Omental fat pad (tissue), 3 donors: ENCODE measurements at regions not wholly inside any gene's neighbourhood (a gene's known extent, or its start where the extent isn't known, plus 50 kb on each side); places are given as distances from the start of the nearest gene placed in this dataset.
"Not testable (repeated sequence)": the region's sequence is repeated elsewhere in the genome, so short reads cannot be mapped to it uniquely, and the experiment has no call there.

Source experiments
- ATAC-seq: fragments of 150-250 bp; one replicate; pipeline ENCODE4 v1.9.1; 2016; ENCODE audit warnings: mild to moderate bottlenecking, moderate library complexity; ENCODE audit not compliant: low FRiP score
- DNase-seq: peaks from one replicate; pipeline ENCODE4 v3.0.0-alpha.2; 2019; ENCODE audit warnings: low spot score
- TF ChIP-seq, protein P1 (sequence below), 3 donors: fragments of 450-650 bp; IDR thresholded peaks; one replicate each; pipeline ENCODE4 v1.5.1; 2016 to 2017; ENCODE audit warnings: antibody characterized with exemption in 3 of 3, mild to moderate bottlenecking in 3 of 3, moderate library complexity in 2 of 3

DNA sequence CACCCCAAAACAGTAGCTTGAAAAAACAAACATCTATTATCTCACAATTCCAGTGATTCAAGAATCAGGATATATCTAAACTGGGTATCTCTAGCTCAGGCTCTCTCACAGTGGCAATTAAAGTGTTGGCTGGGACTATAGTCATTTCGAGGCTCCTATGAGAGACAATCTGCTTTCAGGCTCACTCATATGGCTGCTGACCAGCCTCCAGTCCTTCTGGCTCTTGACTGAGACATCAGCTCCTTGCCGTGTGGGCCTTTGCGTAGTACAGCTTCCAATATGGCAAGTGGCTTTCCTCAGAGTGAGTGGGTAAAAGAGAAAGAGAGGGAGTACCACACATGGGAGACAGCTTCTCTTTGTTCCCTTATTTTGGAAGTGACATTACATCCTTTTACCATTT, 327.2 kb downstream of the CENPW start:
- TF ChIP-seq, protein P1, sequence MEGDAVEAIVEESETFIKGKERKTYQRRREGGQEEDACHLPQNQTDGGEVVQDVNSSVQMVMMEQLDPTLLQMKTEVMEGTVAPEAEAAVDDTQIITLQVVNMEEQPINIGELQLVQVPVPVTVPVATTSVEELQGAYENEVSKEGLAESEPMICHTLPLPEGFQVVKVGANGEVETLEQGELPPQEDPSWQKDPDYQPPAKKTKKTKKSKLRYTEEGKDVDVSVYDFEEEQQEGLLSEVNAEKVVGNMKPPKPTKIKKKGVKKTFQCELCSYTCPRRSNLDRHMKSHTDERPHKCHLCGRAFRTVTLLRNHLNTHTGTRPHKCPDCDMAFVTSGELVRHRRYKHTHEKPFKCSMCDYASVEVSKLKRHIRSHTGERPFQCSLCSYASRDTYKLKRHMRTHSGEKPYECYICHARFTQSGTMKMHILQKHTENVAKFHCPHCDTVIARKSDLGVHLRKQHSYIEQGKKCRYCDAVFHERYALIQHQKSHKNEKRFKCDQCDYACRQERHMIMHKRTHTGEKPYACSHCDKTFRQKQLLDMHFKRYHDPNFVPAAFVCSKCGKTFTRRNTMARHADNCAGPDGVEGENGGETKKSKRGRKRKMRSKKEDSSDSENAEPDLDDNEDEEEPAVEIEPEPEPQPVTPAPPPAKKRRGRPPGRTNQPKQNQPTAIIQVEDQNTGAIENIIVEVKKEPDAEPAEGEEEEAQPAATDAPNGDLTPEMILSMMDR (IDR thresholded peaks at IDR 0.05) = no peak
- no peak for ATAC-seq
- DNase-seq = no peak

DNA sequence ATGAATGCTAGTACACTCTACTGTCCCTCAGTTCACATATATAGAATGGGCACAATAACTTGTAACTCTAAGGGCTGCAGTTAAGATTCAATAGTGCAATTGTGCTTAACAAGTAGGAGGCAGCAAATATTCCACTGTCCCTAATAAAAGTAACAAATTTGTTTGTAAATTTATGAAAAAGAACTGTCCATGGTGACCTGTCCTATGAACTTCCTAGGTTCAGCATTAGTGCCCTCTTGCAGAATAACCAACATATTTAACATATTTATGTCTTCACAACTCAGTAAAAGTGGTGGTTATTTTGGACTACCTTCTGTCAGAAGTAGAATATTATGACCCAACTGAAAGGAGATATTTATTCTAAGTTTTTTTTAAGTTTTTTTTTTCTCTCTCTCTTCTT, 327.8 kb downstream of the CENPW start:
- TF ChIP-seq, protein P1 (IDR thresholded peaks at IDR 0.05) = no peak
- ATAC-seq (no peak), DNase-seq (no peak)

DNA sequence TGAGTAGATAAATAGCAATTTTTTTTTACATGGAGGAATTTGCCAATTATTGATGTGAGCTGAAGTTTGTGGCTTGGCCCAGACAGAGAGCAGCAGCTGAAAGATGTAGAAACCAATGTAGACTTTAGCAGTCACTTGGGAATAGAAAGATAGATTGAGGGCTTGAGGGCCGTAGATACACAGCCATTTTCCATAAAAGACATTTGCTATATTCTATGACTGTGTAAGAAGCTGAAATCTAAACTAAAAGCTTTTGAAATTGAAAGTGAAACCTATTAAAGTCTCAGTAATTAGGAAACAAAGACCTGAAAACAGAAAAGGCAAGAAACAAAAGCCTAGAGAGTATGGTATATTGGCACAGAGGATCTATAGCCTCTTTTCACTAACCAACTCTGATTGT, 332.7 kb downstream of the CENPW start:
- DNase-seq (no peak), ATAC-seq (no peak)
- TF ChIP-seq, protein P1 (IDR thresholded peaks at IDR 0.05) = no peak

DNA sequence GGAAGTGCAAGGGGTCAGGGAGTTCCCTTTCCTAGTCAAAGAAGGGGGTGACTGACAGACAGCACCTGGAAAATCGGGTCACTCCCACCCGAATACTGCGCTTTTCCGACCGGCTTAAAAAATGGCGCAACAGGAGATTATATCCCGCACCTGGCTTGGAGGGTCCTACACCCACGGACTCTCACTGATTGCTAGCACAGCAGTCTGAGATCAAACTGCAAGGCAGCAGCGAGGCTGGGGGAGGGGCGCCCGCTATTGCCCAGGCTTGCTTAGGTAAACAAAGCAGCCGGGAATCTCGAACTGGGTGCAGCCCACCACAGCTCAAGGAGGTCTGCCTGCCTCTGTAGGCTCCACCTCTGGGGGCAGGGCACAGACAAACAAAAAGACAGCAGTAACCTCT, 333.8 kb downstream of the CENPW start:
- ATAC-seq = not testable (repeated sequence)

DNA sequence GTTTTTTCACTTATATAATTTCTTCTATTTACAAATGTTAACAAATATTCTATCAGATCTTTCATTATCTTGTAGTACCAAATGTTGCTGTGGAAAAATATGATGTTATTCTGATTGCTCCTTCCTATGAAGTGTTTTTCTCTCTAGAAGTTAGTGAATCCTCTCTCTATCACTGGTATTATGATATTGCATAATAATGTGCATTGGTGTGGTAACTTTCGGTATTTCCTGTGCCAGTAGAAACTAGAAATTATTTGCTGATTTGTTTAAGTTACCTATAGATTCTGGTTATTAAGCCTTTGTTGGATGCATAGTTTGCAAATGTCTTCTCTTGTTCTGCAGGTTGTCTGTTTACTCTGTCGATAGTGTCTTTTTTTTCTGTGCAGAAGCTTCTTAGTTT, 342.5 kb downstream of the CENPW start:
- ATAC-seq (no peak), DNase-seq (no peak)
- TF ChIP-seq, protein P1 (IDR thresholded peaks at IDR 0.05) = no peak

More for the DNA sequence above, 333.8 kb downstream of the CENPW start:
- not testable (repeated sequence) for DNase-seq

DNA sequence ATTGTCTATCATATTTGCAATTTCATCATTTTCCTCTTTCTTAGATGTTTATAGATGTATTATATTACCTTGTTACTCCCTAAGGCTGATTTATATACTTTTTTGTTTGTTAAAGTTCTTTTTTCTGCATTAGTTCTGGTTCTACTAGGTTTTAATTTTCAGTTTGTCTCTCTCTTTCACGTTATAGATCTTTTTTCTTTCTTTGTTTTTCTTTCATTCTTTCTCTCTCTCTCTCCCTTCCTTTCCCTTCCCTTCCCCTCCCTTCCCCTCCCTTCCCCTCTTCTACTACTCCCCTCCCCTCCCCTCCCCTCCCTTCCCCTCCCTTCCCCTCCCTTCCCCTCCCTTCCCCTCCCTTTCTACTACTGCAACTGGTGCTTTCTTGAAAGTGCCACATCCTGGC, 345.3 kb downstream of the CENPW start:
- TF ChIP-seq, protein P1 (IDR thresholded peaks at IDR 0.05) = no peak
- ATAC-seq = no peak
- no peak for DNase-seq

DNA sequence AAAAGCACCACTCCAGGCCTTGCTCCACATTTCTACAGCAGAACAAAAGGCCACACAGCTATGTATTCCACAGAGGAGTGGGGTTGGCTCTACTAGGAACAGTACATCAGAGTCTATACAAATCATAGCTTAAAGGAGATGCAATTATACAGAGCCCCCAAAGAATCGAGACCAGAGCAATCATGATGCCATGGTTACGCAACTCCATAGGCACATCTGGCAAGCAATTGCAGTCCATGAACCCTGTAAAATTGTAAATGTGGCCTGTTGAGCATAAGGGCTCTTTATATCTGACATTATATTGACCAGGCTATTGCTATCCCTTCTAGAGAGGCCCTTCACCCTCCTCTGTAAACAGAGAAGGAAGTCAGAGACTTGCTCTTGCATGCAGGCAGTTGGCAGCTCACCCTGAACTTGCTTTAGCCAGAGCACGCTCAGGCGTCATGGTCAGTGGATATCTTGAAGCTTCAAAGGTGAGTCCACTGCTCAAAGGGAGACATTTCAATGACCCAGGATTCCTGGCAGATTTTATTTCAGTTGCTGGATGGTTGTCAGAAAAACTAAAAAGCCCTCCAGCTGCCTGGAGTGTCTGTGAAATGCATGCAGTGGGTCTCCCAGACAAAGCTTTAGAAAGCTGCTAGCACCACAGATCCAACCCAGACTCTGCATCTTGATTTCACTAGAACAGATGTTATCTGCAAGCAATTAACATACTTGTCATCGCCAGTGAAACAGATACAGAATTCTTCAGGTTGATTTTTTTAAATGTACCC, 357.2 kb downstream of the CENPW start:
- no peak for DNase-seq
- ATAC-seq = no peak
- TF ChIP-seq, protein P1 (IDR thresholded peaks at IDR 0.05) = no peak
